ENCODE measurements at regions not wholly inside any gene's neighbourhood (a gene's known extent, or its start where the extent isn't known, plus 50 kb on each side); places are given as distances from the start of the nearest gene placed in this dataset.

GRCh38 chr3:25888892-25889524 lies 99.1 kb downstream of the OXSM start:
- H3K27ac ChIP-seq (ENCODE audit: low read depth, low read length) = no peak overlapping the region
- H3K4me1 Mint-ChIP-seq (ENCODE audit: low read depth, unreplicated experiment) = peaks cover 8% of the 10 kb centered on the region
- no peak overlapping the region for H3K4me2 ChIP-seq (ENCODE audit: low read length)
- no peaks in the 10 kb centered on the region for H3K36me3 Mint-ChIP-seq (ENCODE audit: low read depth, unreplicated experiment)
- H3K27me3 ChIP-seq (ENCODE audit: insufficient read depth, low read length) = no peaks in the 10 kb centered on the region
- no peaks in the 10 kb centered on the region for H3K9me3 ChIP-seq (ENCODE audit: insufficient read depth, low read depth, low read length)
- TF ChIP-seq CTCF (IDR thresholded peaks at IDR 0.05; ENCODE audit: insufficient read depth, low read depth, low read length) (no peak), EZH2 (IDR thresholded peaks at IDR 0.05; ENCODE audit: insufficient read depth, low read length) (no peak)
- H3K36me3 ChIP-seq (ENCODE audit: insufficient read depth, low read length) = no peaks in the 10 kb centered on the region
- no peak overlapping the region for H2AFZ ChIP-seq (ENCODE audit: low read depth, low read length)
- H3K9me3 Mint-ChIP-seq (ENCODE audit: unreplicated experiment) = no peaks in the 10 kb centered on the region
- H3K27me3 Mint-ChIP-seq (ENCODE audit: low read depth, unreplicated experiment) = no peaks in the 10 kb centered on the region
- H3K4me3 ChIP-seq (ENCODE audit: insufficient read depth, low read depth, low read length) = no peak overlapping the region
- no peaks in the 10 kb centered on the region for H3K79me2 ChIP-seq (ENCODE audit: insufficient read depth, low read length)
- no peak overlapping the region for H3K9ac ChIP-seq (ENCODE audit: low read length)
- H3K4me3 Mint-ChIP-seq (ENCODE audit: unreplicated experiment) = no peak overlapping the region
- FAIRE-seq (no peak), DNase-seq (ENCODE audit: low read depth) (no peak)
- no peaks in the 10 kb centered on the region for H4K20me1 ChIP-seq (ENCODE audit: insufficient read depth, low read length)
- H3K27ac Mint-ChIP-seq (ENCODE audit: unreplicated experiment) = no peak overlapping the region
- no peaks in the 10 kb centered on the region for H3K4me1 ChIP-seq (ENCODE audit: insufficient read depth, low read length)

- no peaks in the 10 kb centered on the region for H3K27me3 ChIP-seq (ENCODE audit: insufficient read depth, low read length)
- H3K36me3 Mint-ChIP-seq (ENCODE audit: low read depth, unreplicated experiment) = no peaks in the 10 kb centered on the region
- H3K79me2 ChIP-seq (ENCODE audit: insufficient read depth, low read length) = no peaks in the 10 kb centered on the region
- no peaks in the 10 kb centered on the region for H3K4me1 ChIP-seq (ENCODE audit: insufficient read depth, low read length)
- H3K9me3 ChIP-seq (ENCODE audit: insufficient read depth, low read depth, low read length) = no peaks in the 10 kb centered on the region
- TF ChIP-seq EZH2 (IDR thresholded peaks at IDR 0.05; ENCODE audit: insufficient read depth, low read length) (no peak), CTCF (IDR thresholded peaks at IDR 0.05; ENCODE audit: insufficient read depth, low read depth, low read length) (no peak)
- no peak overlapping the region for H2AFZ ChIP-seq (ENCODE audit: low read depth, low read length)
- H3K4me3 Mint-ChIP-seq (ENCODE audit: unreplicated experiment) = no peak overlapping the region
- H3K9me3 Mint-ChIP-seq (ENCODE audit: unreplicated experiment) = no peaks in the 10 kb centered on the region
- H3K4me1 Mint-ChIP-seq (ENCODE audit: low read depth, unreplicated experiment) = peaks cover 8% of the 10 kb centered on the region
- H3K4me2 ChIP-seq (ENCODE audit: low read length) = no peak overlapping the region
- H3K9ac ChIP-seq (ENCODE audit: low read length) = no peak overlapping the region
- H3K27me3 Mint-ChIP-seq (ENCODE audit: low read depth, unreplicated experiment) = no peaks in the 10 kb centered on the region
- H3K36me3 ChIP-seq (ENCODE audit: insufficient read depth, low read length) = no peaks in the 10 kb centered on the region
- no peak overlapping the region for H3K27ac Mint-ChIP-seq (ENCODE audit: unreplicated experiment)
- DNase-seq (ENCODE audit: low read depth) (no peak), FAIRE-seq (no peak)
- no peaks in the 10 kb centered on the region for H4K20me1 ChIP-seq (ENCODE audit: insufficient read depth, low read length)
- H3K4me3 ChIP-seq (ENCODE audit: insufficient read depth, low read depth, low read length) = no peak overlapping the region
- H3K27ac ChIP-seq (ENCODE audit: low read depth, low read length) = no peak overlapping the region
These were observed 99.6 kb downstream of the OXSM start for GRCh38 chr3:25889525-25889917.

- TF ChIP-seq CTCF (IDR thresholded peaks at IDR 0.05; ENCODE audit: insufficient read depth, low read depth, low read length) = no peak
- TF ChIP-seq EZH2 (IDR thresholded peaks at IDR 0.05; ENCODE audit: insufficient read depth, low read length) = no peak
- no peaks in the 10 kb centered on the region for H3K4me1 Mint-ChIP-seq (ENCODE audit: low read depth, unreplicated experiment)
- no peak for DNase-seq (ENCODE audit: low read depth)
- no peak overlapping the region for H3K4me3 Mint-ChIP-seq (ENCODE audit: unreplicated experiment)
- H3K27ac Mint-ChIP-seq (ENCODE audit: unreplicated experiment) = no peak overlapping the region
- Histone ChIP-seq H3K4me2 (ENCODE audit: low read length) (no peak overlapping the region), H3K36me3 (ENCODE audit: insufficient read depth, low read length) (no peaks in the 10 kb centered on the region), H3K9me3 (ENCODE audit: insufficient read depth, low read depth, low read length) (no peaks in the 10 kb centered on the region), H3K9ac (ENCODE audit: low read length) (no peak overlapping the region), H2AFZ (ENCODE audit: low read depth, low read length) (no peak overlapping the region), H3K27me3 (ENCODE audit: insufficient read depth, low read length) (no peaks in the 10 kb centered on the region), H3K27ac (ENCODE audit: low read depth, low read length) (no peak overlapping the region), H4K20me1 (ENCODE audit: insufficient read depth, low read length) (no peaks in the 10 kb centered on the region), H3K4me3 (ENCODE audit: insufficient read depth, low read depth, low read length) (no peak overlapping the region), H3K4me1 (ENCODE audit: insufficient read depth, low read length) (no peaks in the 10 kb centered on the region), H3K79me2 (ENCODE audit: insufficient read depth, low read length) (no peaks in the 10 kb centered on the region)
- H3K36me3 Mint-ChIP-seq (ENCODE audit: low read depth, unreplicated experiment) = no peaks in the 10 kb centered on the region
- no peak for FAIRE-seq
- H3K27me3 Mint-ChIP-seq (ENCODE audit: low read depth, unreplicated experiment) = no peaks in the 10 kb centered on the region
- no peaks in the 10 kb centered on the region for H3K9me3 Mint-ChIP-seq (ENCODE audit: unreplicated experiment)
These were observed 104.2 kb downstream of the OXSM start for GRCh38 chr3:25894101-25894500.

All from astrocyte (in vitro differentiated cells and primary cell).